ENCODE measurements at regions not wholly inside any gene's neighbourhood (a gene's known extent, or its start where the extent isn't known, plus 50 kb on each side); places are given as distances from the start of the nearest gene placed in this dataset.
A peak's percentile ranks its signal among the peaks of the same experiment; 100 is the strongest.

GRCh38 chr1:204736836-204737235 lies 51.3 kb upstream of the LRRN2 start:
- intact Hi-C loops (cut with DNase I) = no loop called here
- DNase-seq = peak in 1 of 42 donors; percentile 31

GRCh38 chr1:204738506-204738905 lies 53.0 kb upstream of the LRRN2 start:
- DNase-seq = no peak

GRCh38 chr1:204740354-204740753 lies 54.8 kb upstream of the LRRN2 start:
- intact Hi-C loops (cut with DNase I) = no loop called here
- DNase-seq = no peak

More at GRCh38 chr1:204738506-204738905, 53.0 kb upstream of the LRRN2 start:
- intact Hi-C loops (cut with DNase I) = no loop called here

DNA sequence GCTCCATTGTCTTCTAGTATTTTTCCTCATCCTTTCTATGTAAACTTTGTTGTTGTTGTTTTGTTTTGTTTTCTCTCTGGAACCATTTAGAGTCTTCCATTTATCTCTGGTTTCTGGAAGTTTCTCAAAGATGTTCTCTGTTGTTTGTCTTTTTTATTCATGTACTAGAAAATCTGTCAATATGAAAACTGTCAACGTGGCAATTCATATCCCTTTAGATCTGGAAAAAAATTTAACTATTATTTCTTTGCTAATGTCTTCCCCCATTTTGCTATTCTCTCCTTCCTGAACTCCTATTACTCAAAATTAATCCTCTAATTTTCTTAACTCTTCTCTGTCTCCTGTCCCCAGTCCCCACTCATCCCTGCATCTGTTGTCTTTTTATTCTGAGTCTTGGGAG lies 55.9 kb upstream of the LRRN2 start:
- no peak for DNase-seq
- intact Hi-C loops (cut with DNase I) = no loop called here

DNA sequence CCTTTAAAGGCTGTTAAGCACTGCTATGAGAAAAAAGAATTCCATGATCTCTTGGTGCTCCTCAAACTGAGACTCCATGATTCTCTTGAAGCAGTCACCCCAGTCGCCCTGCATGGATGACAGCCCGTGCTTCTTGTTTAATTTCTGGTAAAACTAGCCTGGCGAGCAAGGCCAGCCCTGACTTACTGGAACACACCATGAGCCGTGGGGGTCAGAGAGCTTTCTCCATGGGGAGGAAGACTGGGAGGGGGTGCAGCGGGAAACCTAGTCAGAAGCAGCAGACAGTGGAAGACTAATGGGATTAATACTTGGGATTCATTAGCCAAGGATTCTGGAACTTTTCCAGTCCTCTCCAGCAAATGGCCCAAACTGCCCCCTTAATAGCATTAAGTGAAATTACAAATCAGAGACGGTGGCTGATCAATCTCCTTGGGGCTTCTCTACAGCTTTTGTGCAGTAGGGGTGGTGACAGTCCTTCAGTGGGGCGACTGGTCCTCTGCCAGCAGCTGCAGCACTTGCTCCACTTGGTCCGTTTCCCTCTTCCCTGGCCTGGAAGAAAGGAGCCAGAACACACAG lies 57.2 kb upstream of the LRRN2 start:
- intact Hi-C loops (cut with DNase I) = no loop called here
- DNase-seq = no peak

- no peak for DNase-seq
These were observed 58.7 kb upstream of the LRRN2 start for GRCh38 chr1:204744107-204744779.

DNA sequence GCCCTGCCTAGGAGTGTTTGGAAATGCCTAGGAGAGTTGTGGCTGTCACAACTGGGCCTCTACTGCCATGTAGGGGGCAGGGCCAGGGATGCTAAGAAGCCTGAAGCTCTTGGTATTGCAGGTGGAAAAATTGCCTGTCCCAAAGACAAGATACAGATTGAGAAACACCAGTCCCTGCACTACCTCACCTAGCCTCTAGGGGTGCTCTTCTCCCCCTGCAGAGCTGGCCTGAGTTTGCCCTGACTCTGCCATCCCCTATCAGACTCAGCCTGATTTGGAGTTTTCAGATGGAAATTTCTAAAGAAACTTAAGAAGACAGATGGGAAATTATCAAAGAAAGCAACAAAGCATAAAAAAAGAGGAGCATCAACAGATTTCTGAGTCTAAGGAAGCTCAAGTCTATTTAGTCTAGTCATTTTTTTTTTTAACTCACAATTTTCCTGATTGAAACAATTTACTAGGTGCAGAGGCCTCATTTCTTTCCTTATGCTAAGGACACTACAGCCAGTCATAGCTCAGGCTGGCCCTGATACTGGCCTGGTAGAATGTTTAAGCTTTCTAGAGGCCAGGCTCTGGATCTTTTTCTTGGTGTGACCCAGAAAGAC lies 61.4 kb upstream of the LRRN2 start:
- DNase-seq = peak in 33 of 42 donors; percentile 17 to 81 (median 47)
- intact Hi-C loops (cut with DNase I) = no loop called here

More at GRCh38 chr1:204744107-204744779, 58.7 kb upstream of the LRRN2 start:
- intact Hi-C loops (cut with DNase I) = no loop called here

- peak in 10 of 42 donors; percentile 6 to 52 (median 18) for DNase-seq
- intact Hi-C loops (cut with DNase I) = no loop called here
These were observed 65.9 kb upstream of the LRRN2 start for GRCh38 chr1:204751480-204751879.

GRCh38 chr1:204751883-204752687 lies 66.5 kb upstream of the LRRN2 start:
- intact Hi-C loops (cut with DNase I) = no loop called here
- DNase-seq = peak; percentile 12 to 75 (median 52)

DNA sequence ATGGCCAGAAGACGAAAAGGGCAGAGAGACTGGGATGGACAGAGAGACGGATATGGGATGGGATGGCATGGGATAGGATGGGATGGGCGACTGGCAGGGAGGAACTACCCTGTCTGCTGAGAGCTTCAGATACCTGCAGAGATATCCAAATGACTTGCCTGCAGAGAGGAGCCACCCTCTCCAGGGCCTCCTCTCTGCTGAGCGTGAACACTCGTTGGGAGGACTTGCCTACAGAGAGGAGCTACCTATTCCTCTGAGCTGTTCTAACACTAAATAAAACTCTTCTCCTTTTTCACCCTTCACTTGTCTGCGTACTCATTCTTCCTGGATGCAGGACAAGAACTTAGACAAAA lies 67.1 kb upstream of the LRRN2 start:
- intact Hi-C loops (cut with DNase I) = no loop called here
- no peak for DNase-seq

GRCh38 chr1:204754821-204755220 lies 69.3 kb upstream of the LRRN2 start:
- no peak for DNase-seq
- intact Hi-C loops (cut with DNase I) = no loop called here

DNA sequence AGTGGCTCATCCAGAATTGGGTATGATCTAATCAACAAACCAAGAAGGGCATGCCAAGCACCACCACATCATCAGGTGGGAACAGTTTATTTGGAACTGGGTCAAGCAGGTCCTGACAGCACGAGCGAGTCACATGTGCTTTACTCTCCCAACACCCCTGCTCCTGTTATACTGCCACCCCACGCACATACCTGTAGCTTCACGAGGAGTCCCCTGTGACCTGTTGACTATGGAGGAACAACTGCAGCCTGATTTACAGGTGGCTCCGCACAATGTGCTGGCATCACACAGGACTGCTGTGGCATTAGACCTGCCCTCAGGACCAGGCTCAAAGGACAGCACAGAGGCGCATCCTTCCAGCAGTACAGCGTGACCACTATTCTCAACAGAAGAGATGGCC lies 70.8 kb upstream of the LRRN2 start:
- no peak for DNase-seq

GRCh38 chr1:204756811-204757210 lies 71.3 kb upstream of the LRRN2 start:
- intact Hi-C loops (cut with DNase I) = no loop called here

More for the DNA sequence above, 70.8 kb upstream of the LRRN2 start:
- intact Hi-C loops (cut with DNase I) = no loop called here

GRCh38 chr1:204758601-204759000 lies 73.1 kb upstream of the LRRN2 start:
- DNase-seq = no peak
- intact Hi-C loops (cut with DNase I) = no loop called here

More at GRCh38 chr1:204756811-204757210, 71.3 kb upstream of the LRRN2 start:
- no peak for DNase-seq

GRCh38 chr1:204760350-204760749 lies 74.8 kb upstream of the LRRN2 start:
- DNase-seq = peak in 7 of 42 donors; percentile 6 to 56 (median 19)
- intact Hi-C loops (cut with DNase I) = no loop called here

DNA sequence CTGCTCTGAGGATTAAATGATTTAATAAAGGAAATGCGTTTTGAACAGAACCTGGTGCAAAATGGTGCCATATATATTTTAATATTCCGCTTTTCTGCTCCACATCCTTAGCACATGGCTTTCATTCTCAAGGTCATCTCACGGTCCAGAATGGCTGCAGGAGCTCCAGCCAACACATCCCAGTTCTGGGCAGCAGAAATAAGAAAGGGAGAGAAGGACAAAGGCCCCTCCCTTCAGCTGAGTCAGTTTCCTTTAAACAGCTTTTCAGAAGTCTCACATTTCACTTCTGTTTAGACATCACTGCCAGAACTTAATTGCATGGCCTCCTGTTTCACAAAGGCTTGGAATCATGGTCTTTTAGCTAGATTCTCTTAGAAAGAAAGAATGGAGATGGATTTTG lies 75.2 kb upstream of the LRRN2 start:
- no peak for DNase-seq
- intact Hi-C loops (cut with DNase I) = no loop called here

DNA sequence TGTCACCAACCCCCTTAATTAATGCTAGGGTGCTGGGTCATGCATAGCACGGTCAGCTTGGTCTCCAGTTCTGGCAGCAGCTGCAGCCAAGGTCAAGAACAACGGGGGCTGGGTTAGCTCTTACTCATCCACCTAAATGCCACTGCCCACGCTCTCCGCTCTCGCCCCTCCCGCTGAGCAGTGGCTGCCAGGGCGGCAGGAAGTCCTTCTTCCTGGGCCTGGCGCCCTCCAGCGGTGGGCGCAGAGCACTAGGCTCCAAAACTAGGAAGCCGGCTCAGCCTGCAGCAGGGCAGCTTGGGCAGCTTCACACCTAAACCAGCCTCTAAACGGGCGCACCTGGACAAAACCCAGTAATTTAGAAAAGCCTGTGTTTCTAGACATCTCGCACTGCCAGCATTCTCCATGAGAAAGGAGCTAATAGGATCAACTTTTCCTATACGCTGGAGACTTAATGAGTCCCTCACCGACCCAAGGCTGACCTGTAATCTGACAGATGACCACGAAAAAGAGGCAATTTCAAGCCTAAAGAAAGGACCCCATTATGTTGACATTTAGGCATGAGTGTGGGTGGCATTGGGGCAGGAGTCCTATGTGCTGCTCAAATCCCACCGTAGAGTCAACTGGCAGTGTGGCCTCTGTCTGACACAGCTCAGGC lies 78.4 kb upstream of the LRRN2 start:
- DNase-seq = peak; percentile 52 to 93 (median 80)
- intact Hi-C loops (cut with DNase I) = no loop called here

- no peak for DNase-seq
- intact Hi-C loops (cut with DNase I) = no loop called here
These were observed 84.5 kb upstream of the LRRN2 start for GRCh38 chr1:204769997-204770396.

DNA sequence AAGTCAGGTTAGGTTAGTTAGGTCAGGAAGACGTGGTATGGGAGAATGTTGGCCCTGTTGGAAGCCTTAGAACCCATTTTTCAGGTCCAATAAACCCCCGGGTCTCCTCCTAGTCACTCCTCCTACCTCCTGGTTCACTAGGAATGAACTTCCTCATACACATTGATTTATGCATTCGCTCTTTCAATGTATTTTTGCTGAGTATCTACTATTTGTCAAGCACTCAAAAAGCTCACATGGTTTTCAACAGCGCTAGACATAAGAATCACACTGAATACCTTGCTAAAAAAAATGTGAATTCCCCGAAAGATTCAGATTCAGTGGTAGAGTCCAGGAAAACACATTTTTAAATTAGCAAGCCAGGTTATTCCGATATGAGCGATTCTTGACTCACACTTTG lies 85.8 kb upstream of the LRRN2 start:
- DNase-seq = no peak
- intact Hi-C loops (cut with DNase I) = no loop called here

Data from head of caudate nucleus (tissue), 42 donors.